Neuronal stem cell (in vitro differentiated cells): ENCODE measurements at regions not wholly inside any gene's neighbourhood (a gene's known extent, or its start where the extent isn't known, plus 50 kb on each side); places are given as distances from the start of the nearest gene placed in this dataset.
"Not testable (repeated sequence)": the region's sequence is repeated elsewhere in the genome, so short reads cannot be mapped to it uniquely, and the experiment has no call there.

ENCODE experiments used
- DNase-seq: peaks from one replicate; pipeline ENCODE4 v3.0.0-alpha.2; 2013; ENCODE audit warnings: low spot score
- H2AFZ ChIP-seq: one replicate; pipeline ENCODE4 v1.6.1; 2013; ENCODE audit warnings: mild to moderate bottlenecking, low read length, inconsistent platforms
- H2AK5ac ChIP-seq: 2 replicates; pipeline ENCODE4 v1.6.1; 2013; ENCODE audit warnings: low read depth, mild to moderate bottlenecking, inconsistent platforms, low read length, moderate library complexity, mixed read lengths
- H2BK120ac ChIP-seq: 2 replicates; pipeline ENCODE4 v1.6.1; 2013; ENCODE audit warnings: low read depth, mild to moderate bottlenecking, inconsistent platforms, low read length, moderate library complexity, mixed read lengths
- H2BK12ac ChIP-seq: one replicate; pipeline ENCODE4 v1.6.1; 2013; ENCODE audit warnings: low read length, inconsistent platforms
- H2BK15ac ChIP-seq: 2 replicates; pipeline ENCODE4 v1.6.1; 2013; ENCODE audit warnings: mild to moderate bottlenecking, low read length, inconsistent platforms, mixed read lengths
- H2BK5ac ChIP-seq: one replicate; pipeline ENCODE4 v1.6.1; 2013; ENCODE audit warnings: inconsistent platforms, mild to moderate bottlenecking, low read length, moderate library complexity
- H3K14ac ChIP-seq: one replicate; pipeline ENCODE4 v1.6.1; 2013; ENCODE audit warnings: low read length, inconsistent platforms
- H3K18ac ChIP-seq: 2 replicates; pipeline ENCODE4 v1.6.1; 2013; ENCODE audit warnings: low read length, inconsistent platforms
- H3K23ac ChIP-seq: 2 replicates; pipeline ENCODE4 v1.6.1; 2013; ENCODE audit warnings: low read depth, mild to moderate bottlenecking, mixed read lengths, low read length, inconsistent platforms; ENCODE audit not compliant: poor library complexity
- H3K27ac ChIP-seq: replicated peaks from 3 replicates; pipeline ENCODE4 v1.5.1; 2013; ENCODE audit warnings: low read length, inconsistent platforms
- H3K27me3 ChIP-seq, 3 experiments: 2 replicates each; pipeline ENCODE4 v1.6.1; 2013; ENCODE audit warnings: low read length in 3 of 3, mild to moderate bottlenecking in 2 of 3, inconsistent platforms in 1 of 3, low read depth in 1 of 3, mixed read lengths in 1 of 3, moderate library complexity in 1 of 3; ENCODE audit not compliant: control insufficient read depth in 3 of 3, insufficient read depth in 3 of 3
- H3K36me3 ChIP-seq, 2 donors: replicated peaks in 1 of 2; 2 replicates each; pipeline ENCODE4 v1.6.1; 2013; ENCODE audit warnings: low read length in 2 of 2; ENCODE audit not compliant: control insufficient read depth in 2 of 2, insufficient read depth in 2 of 2
- H3K4ac ChIP-seq: 2 replicates; pipeline ENCODE4 v1.6.1; 2013; ENCODE audit warnings: inconsistent platforms, mild to moderate bottlenecking, low read length, moderate library complexity
- H3K4me1 ChIP-seq, 2 donors: 1 replicate in 1 of 2; 2 replicates in 1 of 2; pipeline ENCODE4 v1.6.1; 2013; ENCODE audit warnings: low read length in 2 of 2, low read depth in 1 of 2; ENCODE audit not compliant: control insufficient read depth in 2 of 2, insufficient read depth in 1 of 2
- H3K4me2 ChIP-seq: one replicate; pipeline ENCODE4 v1.6.1; 2013; ENCODE audit warnings: mild to moderate bottlenecking, low read length, inconsistent platforms; ENCODE audit not compliant: insufficient read depth, poor library complexity, severe bottlenecking
- H3K4me3 ChIP-seq, 2 donors: 2 replicates each; pipeline ENCODE4 v1.5.1; 2013; ENCODE audit warnings: low read length in 2 of 2, mild to moderate bottlenecking in 2 of 2, inconsistent platforms in 1 of 2, moderate library complexity in 1 of 2
- H3K79me1 ChIP-seq: one replicate; pipeline ENCODE4 v1.6.1; 2013; ENCODE audit warnings: low read depth, mild to moderate bottlenecking, inconsistent platforms, low read length, moderate library complexity
- H3K9ac ChIP-seq: one replicate; pipeline ENCODE4 v1.6.1; 2013; ENCODE audit warnings: mild to moderate bottlenecking, low read depth, low read length, inconsistent platforms; ENCODE audit not compliant: poor library complexity
- H3K9me3 ChIP-seq, 2 donors: replicated peaks in 1 of 2; 2 replicates each; pipeline versions ENCODE3 to v1.6.1; 2013; ENCODE audit warnings: low read length in 2 of 2, mild to moderate bottlenecking in 2 of 2, inconsistent platforms in 1 of 2, low read depth in 1 of 2, mixed read lengths in 1 of 2, moderate library complexity in 1 of 2; ENCODE audit not compliant: control insufficient read depth in 2 of 2, insufficient read depth in 1 of 2
- H4K8ac ChIP-seq: one replicate; pipeline ENCODE4 v1.6.1; 2013; ENCODE audit warnings: low read depth, mild to moderate bottlenecking, inconsistent platforms, low read length, moderate library complexity
- H4K91ac ChIP-seq: one replicate; pipeline ENCODE4 v1.6.1; 2013; ENCODE audit warnings: low read length, low read depth, mild to moderate bottlenecking, inconsistent platforms; ENCODE audit not compliant: poor library complexity
- WGBS, 2 donors: extraction: QIAGEN DNeasy Blood & Tissue Kit; methylation state at CpG; one replicate each; pipeline ENCODE4 v1.1.7; 2013; ENCODE audit warnings: missing lambda C conversion rate in 2 of 2, mixed read lengths in 1 of 2; ENCODE audit not compliant: insufficient read length in 2 of 2, insufficient replicate concordance in 1 of 2; ENCODE audit errors: extremely low coverage in 2 of 2; 5-methylcytosine and 5-hydroxymethylcytosine counted together

- H3K9ac ChIP-seq: no peak overlapping the region
- no peak overlapping the region for H3K14ac ChIP-seq
- no peak overlapping the region for H3K23ac ChIP-seq
- no peak overlapping the region for H2BK12ac ChIP-seq
- H3K79me1 ChIP-seq: no peaks in the 10 kb centered on the region
- no peaks in the 10 kb centered on the region for H3K4me1 ChIP-seq
- no peak overlapping the region for H3K4me3 ChIP-seq
- H2BK5ac ChIP-seq: no peak overlapping the region
- no peaks in the 10 kb centered on the region for H3K27me3 ChIP-seq
- no peak overlapping the region for H2AFZ ChIP-seq
- H4K8ac ChIP-seq: no peak overlapping the region
- no peak for DNase-seq
- H3K36me3 ChIP-seq: no peaks in the 10 kb centered on the region
- no peak overlapping the region for H2BK120ac ChIP-seq
- no peak overlapping the region for H3K27ac ChIP-seq
- no peak overlapping the region for H3K18ac ChIP-seq
- H2AK5ac ChIP-seq: no peak overlapping the region
- H2BK15ac ChIP-seq: no peak overlapping the region
- no peak overlapping the region for H3K4me2 ChIP-seq
- H4K91ac ChIP-seq: no peak overlapping the region
- peaks cover 0 to 8% of the 10 kb centered on the region in 2 donors for H3K9me3 ChIP-seq
- WGBS, 2 donors: no CpG with 5 or more reads among the region's 3 CpGs
- no peak overlapping the region for H3K4ac ChIP-seq
Measured at GRCh38 chr12:47473091-47473490, 232.7 kb downstream of the RPAP3 start.

- H2AFZ ChIP-seq, H3K9ac ChIP-seq, H3K27ac ChIP-seq, H4K91ac ChIP-seq, H3K4me1 ChIP-seq, H3K4me2 ChIP-seq, H2BK120ac ChIP-seq, H3K27me3 ChIP-seq, DNase-seq, H3K4ac ChIP-seq, H2BK5ac ChIP-seq, H3K36me3 ChIP-seq, H3K14ac ChIP-seq, H3K79me1 ChIP-seq, H4K8ac ChIP-seq, H3K18ac ChIP-seq, H3K23ac ChIP-seq, H3K4me3 ChIP-seq, H2BK15ac ChIP-seq, H2BK12ac ChIP-seq, H3K9me3 ChIP-seq, H2AK5ac ChIP-seq: not testable (repeated sequence)
- no CpG with 5 or more reads among the region's 1 CpG for WGBS, 2 donors
Measured at GRCh38 chr12:47470349-47470748, 235.5 kb downstream of the RPAP3 start.

- H3K4me3 ChIP-seq, H2BK12ac ChIP-seq, H3K4me1 ChIP-seq, H2BK5ac ChIP-seq, H3K4me2 ChIP-seq, H4K91ac ChIP-seq, H4K8ac ChIP-seq, H2AK5ac ChIP-seq, H3K27me3 ChIP-seq, H2AFZ ChIP-seq, H3K27ac ChIP-seq, H2BK15ac ChIP-seq, DNase-seq, H3K18ac ChIP-seq, H3K14ac ChIP-seq, H2BK120ac ChIP-seq, H3K9me3 ChIP-seq, H3K36me3 ChIP-seq, H3K79me1 ChIP-seq, H3K9ac ChIP-seq, H3K23ac ChIP-seq, H3K4ac ChIP-seq: not testable (repeated sequence)
- no CpG with 5 or more reads among the region's 5 CpGs for WGBS, 2 donors
Measured at GRCh38 chr12:47463918-47464317, 241.9 kb downstream of the RPAP3 start.

- Histone ChIP-seq H3K14ac (no peak overlapping the region), H3K4me1 (no peaks in the 10 kb centered on the region), H3K4ac (no peak overlapping the region), H3K9ac (no peak overlapping the region), H2AK5ac (no peak overlapping the region), H4K91ac (no peak overlapping the region), H4K8ac (no peak overlapping the region), H2AFZ (no peak overlapping the region), H3K27me3 (no peaks in the 10 kb centered on the region), H3K18ac (no peak overlapping the region), H3K27ac (no peak overlapping the region), H2BK5ac (no peak overlapping the region), H3K79me1 (no peaks in the 10 kb centered on the region), H3K36me3 (no peaks in the 10 kb centered on the region), H3K4me2 (no peak overlapping the region), H2BK120ac (no peak overlapping the region), H2BK15ac (no peak overlapping the region), H3K23ac (no peak overlapping the region), H2BK12ac (no peak overlapping the region), H3K9me3 (peaks cover 0 to 6% of the 10 kb centered on the region in 2 donors), H3K4me3 (no peak overlapping the region)
- WGBS, 2 donors: no CpG with 5 or more reads among the region's 4 CpGs
- DNase-seq: no peak
Measured at GRCh38 chr12:47458279-47458678, 247.6 kb downstream of the RPAP3 start.
